Caco-2 (cell line): ENCODE measurements at regions not wholly inside any gene's neighbourhood (a gene's known extent, or its start where the extent isn't known, plus 50 kb on each side); places are given as distances from the start of the nearest gene placed in this dataset.

Experiments
- BruUV-seq: library from RNA; stranded (reverse); fragments of 400-500 nt; replicated peaks from 2 replicates; lab custom pipeline; 2021; lab: Mats Ljungman, UMichigan
- CTCF ChIA-PET: fragments of 300-600 bp; sonication (Branson Sonifier 250); formaldehyde crosslinking; loops from one replicate; lab custom pipeline; 2022; ENCODE audit warnings: antibody characterized with exemption; lab: Charles Lee
- POLR2A ChIA-PET: fragments of 300-600 bp; sonication (Branson Sonifier 250); formaldehyde crosslinking; loops from one replicate; lab custom pipeline; 2022; ENCODE audit warnings: antibody characterized with exemption; lab: Charles Lee
- DNase-seq, 2 experiments: peaks; one replicate each; pipeline versions ENCODE4 v3.0.0 to v3.0.0-alpha.2; 2020 to 2022
- H3K27me3 ChIP-seq: replicated peaks from 2 replicates; pipeline ENCODE4 v1.6.0; 2011; ENCODE audit warnings: low read length; ENCODE audit not compliant: control insufficient read depth, insufficient read depth
- H3K36me3 ChIP-seq: 2 replicates; pipeline ENCODE4 v1.5.1; 2011; ENCODE audit warnings: low read length; ENCODE audit not compliant: control insufficient read depth, insufficient read depth
- H3K4me1 ChIP-seq: fragments of 250-450 bp; sonication (Bioruptor Pico); 2 replicates; pipeline ENCODE4 v1.5.1; 2020; ENCODE audit warnings: mild to moderate bottlenecking
- H3K4me3 ChIP-seq: 2 replicates; pipeline ENCODE4 v1.5.1; 2011; ENCODE audit warnings: low read depth, mild to moderate bottlenecking, control low read depth, low read length
- H3K9me3 ChIP-seq: fragments of 250-450 bp; sonication (Bioruptor Pico); 2 replicates; pipeline ENCODE4 v1.5.1; 2020; ENCODE audit warnings: mild to moderate bottlenecking, moderate library complexity
- H3K27ac Mint-ChIP-seq: one replicate; pipeline ENCODE4 v1.8.0; 2022; ENCODE audit warnings: mixed read lengths; ENCODE audit not compliant: unreplicated experiment
- H3K27me3 Mint-ChIP-seq: one replicate; pipeline ENCODE4 v1.8.0; 2022; ENCODE audit warnings: mixed read lengths; ENCODE audit not compliant: insufficient read depth, unreplicated experiment
- H3K36me3 Mint-ChIP-seq: one replicate; pipeline ENCODE4 v1.8.0; 2022; ENCODE audit warnings: mild to moderate bottlenecking, mixed read lengths; ENCODE audit not compliant: insufficient read depth, unreplicated experiment
- H3K4me1 Mint-ChIP-seq: one replicate; pipeline ENCODE4 v1.8.0; 2022; ENCODE audit warnings: low read depth, mixed read lengths; ENCODE audit not compliant: unreplicated experiment
- H3K4me3 Mint-ChIP-seq: one replicate; pipeline ENCODE4 v1.8.0; 2022; ENCODE audit warnings: mild to moderate bottlenecking, moderate library complexity, mixed read lengths; ENCODE audit not compliant: unreplicated experiment
- H3K9me3 Mint-ChIP-seq: one replicate; pipeline ENCODE4 v1.8.0; 2022; ENCODE audit warnings: mixed read lengths; ENCODE audit not compliant: unreplicated experiment
- CTCF ChIP-seq, 2 experiments: fragments of 200-600 bp in 1 of 2; IDR thresholded peaks; 1 replicate in 1 of 2; 2 replicates in 1 of 2; pipeline versions ENCODE4 v1.5.1 to v1.8.0; 2011 to 2022; ENCODE audit warnings: antibody characterized with exemption in 1 of 2, control low read depth in 1 of 2, inconsistent platforms in 1 of 2, low read depth in 1 of 2, low read length in 1 of 2, mild to moderate bottlenecking in 1 of 2, moderate library complexity in 1 of 2; ENCODE audit not compliant: insufficient read depth in 1 of 2, severe bottlenecking in 1 of 2, unreplicated experiment in 1 of 2
- intact Hi-C: fragments of 100-400 bp; cut with micrococcal nuclease; formaldehyde crosslinking; loops from one replicate; pipeline ENCODE4 v1.10.0; 2022; ENCODE audit not compliant: unreplicated experiment

GRCh38 chr1:177627148-177627910, 342.5 kb downstream of the SEC16B start:
- no peaks in the 10 kb centered on the region for H3K4me1 Mint-ChIP-seq
- no peak for TF ChIP-seq CTCF (IDR thresholded peaks at IDR 0.05; ENCODE audit: insufficient read depth in 1 of 2, low read depth in 1 of 2, low read length in 1 of 2, severe bottlenecking in 1 of 2, unreplicated experiment in 1 of 2)
- Histone ChIP-seq H3K4me1 (no peaks in the 10 kb centered on the region), H3K36me3 (no peaks in the 10 kb centered on the region), H3K4me3 (no peak overlapping the region), H3K27me3 (no peaks in the 10 kb centered on the region), H3K9me3 (no peaks in the 10 kb centered on the region)
- no peak overlapping the region for H3K4me3 Mint-ChIP-seq
- intact Hi-C loops, result no loop called here
- H3K27ac Mint-ChIP-seq, result no peak overlapping the region
- no peak for DNase-seq
- H3K9me3 Mint-ChIP-seq, result no peaks in the 10 kb centered on the region
- no TSS peak for BruUV-seq
- CTCF ChIA-PET, result no interaction called here
- H3K27me3 Mint-ChIP-seq, result peaks cover 3% of the 10 kb centered on the region
- POLR2A ChIA-PET, result no interaction called here
- no peaks in the 10 kb centered on the region for H3K36me3 Mint-ChIP-seq

- intact Hi-C loops, result no loop called here
- no peak overlapping the region for H3K4me3 Mint-ChIP-seq
- Histone ChIP-seq H3K9me3 (no peaks in the 10 kb centered on the region), H3K4me1 (no peaks in the 10 kb centered on the region), H3K36me3 (no peaks in the 10 kb centered on the region), H3K27me3 (no peaks in the 10 kb centered on the region), H3K4me3 (no peak overlapping the region)
- TF ChIP-seq CTCF (IDR thresholded peaks at IDR 0.05; ENCODE audit: insufficient read depth in 1 of 2, low read depth in 1 of 2, low read length in 1 of 2, severe bottlenecking in 1 of 2, unreplicated experiment in 1 of 2), result no peak
- ChIA-PET CTCF (no interaction called here), POLR2A (no interaction called here)
- no peaks in the 10 kb centered on the region for H3K36me3 Mint-ChIP-seq
- H3K4me1 Mint-ChIP-seq, result no peaks in the 10 kb centered on the region
- no TSS peak for BruUV-seq
- no peak for DNase-seq
- no peak overlapping the region for H3K27ac Mint-ChIP-seq
- no peaks in the 10 kb centered on the region for H3K9me3 Mint-ChIP-seq
- no peaks in the 10 kb centered on the region for H3K27me3 Mint-ChIP-seq
Measured at GRCh38 chr1:177620636-177621190, 349.1 kb downstream of the SEC16B start.

GRCh38 chr1:177615251-177615650, 354.6 kb downstream of the SEC16B start:
- Mint-ChIP-seq H3K9me3 (no peaks in the 10 kb centered on the region), H3K27me3 (peaks cover 3% of the 10 kb centered on the region), H3K36me3 (no peaks in the 10 kb centered on the region), H3K4me3 (no peak overlapping the region), H3K27ac (no peak overlapping the region), H3K4me1 (no peaks in the 10 kb centered on the region)
- POLR2A ChIA-PET, result no interaction called here
- no peak for TF ChIP-seq CTCF (IDR thresholded peaks at IDR 0.05; ENCODE audit: insufficient read depth in 1 of 2, low read depth in 1 of 2, low read length in 1 of 2, severe bottlenecking in 1 of 2, unreplicated experiment in 1 of 2)
- intact Hi-C loops, result no loop called here
- Histone ChIP-seq H3K4me3 (no peak overlapping the region), H3K4me1 (no peaks in the 10 kb centered on the region), H3K9me3 (no peaks in the 10 kb centered on the region), H3K36me3 (no peaks in the 10 kb centered on the region), H3K27me3 (no peaks in the 10 kb centered on the region)
- CTCF ChIA-PET, result no interaction called here
- BruUV-seq, result no TSS peak
- DNase-seq, result no peak
